Stimulated activated CD4-positive, alpha-beta T cell treated with anti-CD3 and anti-CD28 coated beads, Interleukin-4, amount 100 ng/mL, for 48 hours (primary cell): ENCODE measurements at regions not wholly inside any gene's neighbourhood (a gene's known extent, or its start where the extent isn't known, plus 50 kb on each side); places are given as distances from the start of the nearest gene placed in this dataset.

Source experiments
- DNase-seq, 2 donors: peaks; one replicate each; pipeline ENCODE4 v3.0.0-alpha.2; 2020; ENCODE audit warnings: low read depth in 2 of 2

GRCh38 chr5:21173036-21173435, 1185.0 kb upstream of the CDH18 start:
- DNase-seq: no peak

- DNase-seq: no peak
Observed at GRCh38 chr5:21171038-21171437, 1183.0 kb upstream of the CDH18 start.

GRCh38 chr5:21168557-21168956, 1180.6 kb upstream of the CDH18 start:
- no peak for DNase-seq

- DNase-seq: no peak
Observed at GRCh38 chr5:21165344-21165743, 1177.3 kb upstream of the CDH18 start.

- DNase-seq: no peak
Observed at GRCh38 chr5:21164425-21164824, 1176.4 kb upstream of the CDH18 start.

GRCh38 chr5:21159510-21160059, 1171.6 kb upstream of the CDH18 start:
- DNase-seq: no peak

GRCh38 chr5:21154526-21154925, 1166.5 kb upstream of the CDH18 start:
- no peak for DNase-seq

- DNase-seq: no peak
Observed at GRCh38 chr5:21152611-21153010, 1164.6 kb upstream of the CDH18 start.

- no peak for DNase-seq
Observed at GRCh38 chr5:21145376-21145775, 1157.4 kb upstream of the CDH18 start.

- no peak for DNase-seq
Observed at GRCh38 chr5:21143686-21144085, 1155.7 kb upstream of the CDH18 start.

- no peak for DNase-seq
Observed at GRCh38 chr5:21142791-21143190, 1154.8 kb upstream of the CDH18 start.

- DNase-seq: no peak
Observed at GRCh38 chr5:21140987-21141386, 1153.0 kb upstream of the CDH18 start.

- no peak for DNase-seq
Observed at GRCh38 chr5:21126236-21126635, 1138.2 kb upstream of the CDH18 start.

- DNase-seq: no peak
Observed at GRCh38 chr5:21125238-21125983, 1137.4 kb upstream of the CDH18 start.

- no peak for DNase-seq
Observed at GRCh38 chr5:21121213-21121612, 1133.2 kb upstream of the CDH18 start.

GRCh38 chr5:21097661-21098060, 1109.7 kb upstream of the CDH18 start:
- no peak for DNase-seq

- DNase-seq: no peak
Observed at GRCh38 chr5:21094619-21095018, 1106.6 kb upstream of the CDH18 start.

- no peak for DNase-seq
Observed at GRCh38 chr5:21087766-21088165, 1099.8 kb upstream of the CDH18 start.

GRCh38 chr5:21085791-21086190, 1097.8 kb upstream of the CDH18 start:
- no peak for DNase-seq

- no peak for DNase-seq
Observed at GRCh38 chr5:21071986-21072385, 1084.0 kb upstream of the CDH18 start.

GRCh38 chr5:21071421-21071820, 1083.4 kb upstream of the CDH18 start:
- DNase-seq: no peak

- no peak for DNase-seq
Observed at GRCh38 chr5:21070858-21071257, 1082.9 kb upstream of the CDH18 start.

- no peak for DNase-seq
Observed at GRCh38 chr5:21067724-21068123, 1079.7 kb upstream of the CDH18 start.

GRCh38 chr5:21063146-21063545, 1075.1 kb upstream of the CDH18 start:
- DNase-seq: no peak
